Osteoblast (primary cell): ENCODE measurements at regions not wholly inside any gene's neighbourhood (a gene's known extent, or its start where the extent isn't known, plus 50 kb on each side); places are given as distances from the start of the nearest gene placed in this dataset.

Experiments
- DNase-seq: peaks from one replicate; pipeline ENCODE4 v3.0.0; 2011; ENCODE audit warnings: low spot score, mixed read lengths; ENCODE audit not compliant: insufficient read length; ENCODE audit errors: missing footprints
- H2AFZ ChIP-seq: 2 replicates; pipeline ENCODE4 v1.6.0; 2011; ENCODE audit warnings: mild to moderate bottlenecking, low read length
- H3K27ac ChIP-seq: 2 replicates; pipeline ENCODE4 v1.5.1; 2011; ENCODE audit warnings: mild to moderate bottlenecking, low read depth, low read length, moderate library complexity
- H3K27me3 ChIP-seq: 2 replicates; pipeline ENCODE4 v1.6.0; 2012; ENCODE audit warnings: mild to moderate bottlenecking, control low read depth, inconsistent platforms, low read length, moderate library complexity; ENCODE audit not compliant: insufficient read depth
- H3K36me3 ChIP-seq: 2 replicates; pipeline ENCODE4 v1.5.1; 2011; ENCODE audit warnings: mild to moderate bottlenecking, low read length, control low read depth, moderate library complexity; ENCODE audit not compliant: insufficient read depth
- H3K4me1 ChIP-seq: 2 replicates; pipeline ENCODE4 v1.5.1; 2011; ENCODE audit warnings: mild to moderate bottlenecking, low read length, control low read depth, moderate library complexity; ENCODE audit not compliant: insufficient read depth
- H3K4me2 ChIP-seq: 2 replicates; pipeline ENCODE4 v1.6.0; 2011; ENCODE audit warnings: mild to moderate bottlenecking, low read length; ENCODE audit not compliant: insufficient read depth
- H3K4me3 ChIP-seq: fragments of 200-600 bp; sonication (generic); 3 replicates; pipeline ENCODE4 v1.5.1; 2012; ENCODE audit warnings: mild to moderate bottlenecking, low read length, inconsistent platforms; ENCODE audit not compliant: insufficient read depth
- H3K79me2 ChIP-seq: 2 replicates; pipeline ENCODE4 v1.6.0; 2012; ENCODE audit warnings: mild to moderate bottlenecking, low read length, control low read depth, inconsistent platforms; ENCODE audit not compliant: insufficient read depth
- H3K9me3 ChIP-seq: 2 replicates; pipeline ENCODE4 v1.5.1; 2011; ENCODE audit warnings: low read depth, low read length, control low read depth
- H4K20me1 ChIP-seq: 2 replicates; pipeline ENCODE4 v1.6.0; 2012; ENCODE audit warnings: mild to moderate bottlenecking, low read length, control low read depth; ENCODE audit not compliant: insufficient read depth
- CTCF ChIP-seq: IDR thresholded peaks from 2 replicates; pipeline ENCODE4 v1.5.1; 2011; ENCODE audit warnings: mild to moderate bottlenecking, low read depth, low read length, moderate library complexity; ENCODE audit errors: extremely low read depth

GRCh38 chr3:14329116-14329830 is 73.1 kb upstream of the SLC6A6 start:
- Histone ChIP-seq H3K4me1 (peaks cover 3% of the 10 kb centered on the region), H3K4me2 (no peak overlapping the region), H3K27ac (no peak overlapping the region), H3K9me3 (no peaks in the 10 kb centered on the region), H4K20me1 (no peaks in the 10 kb centered on the region), H2AFZ (no peak overlapping the region), H3K27me3 (no peaks in the 10 kb centered on the region), H3K4me3 (no peak overlapping the region), H3K79me2 (no peaks in the 10 kb centered on the region), H3K36me3 (no peaks in the 10 kb centered on the region)
- TF ChIP-seq CTCF, result no peak
- no peak for DNase-seq

- no peak for DNase-seq
- H3K36me3 ChIP-seq, result no peaks in the 10 kb centered on the region
- H4K20me1 ChIP-seq, result no peaks in the 10 kb centered on the region
- H3K4me2 ChIP-seq, result no peak overlapping the region
- H3K79me2 ChIP-seq, result no peaks in the 10 kb centered on the region
- H3K27ac ChIP-seq, result no peak overlapping the region
- no peak overlapping the region for H2AFZ ChIP-seq
- H3K27me3 ChIP-seq, result no peaks in the 10 kb centered on the region
- peaks cover 3% of the 10 kb centered on the region for H3K4me1 ChIP-seq
- no peak overlapping the region for H3K4me3 ChIP-seq
- no peaks in the 10 kb centered on the region for H3K9me3 ChIP-seq
- TF ChIP-seq CTCF, result no peak
Measured at GRCh38 chr3:14329842-14330241, 72.6 kb upstream of the SLC6A6 start.

- H3K27me3 ChIP-seq, result no peaks in the 10 kb centered on the region
- no peak overlapping the region for H3K27ac ChIP-seq
- no peak for DNase-seq
- no peak overlapping the region for H3K4me3 ChIP-seq
- H4K20me1 ChIP-seq, result no peaks in the 10 kb centered on the region
- no peak for TF ChIP-seq CTCF
- H3K4me1 ChIP-seq, result peaks cover 3% of the 10 kb centered on the region
- H3K9me3 ChIP-seq, result no peaks in the 10 kb centered on the region
- H2AFZ ChIP-seq, result no peak overlapping the region
- H3K4me2 ChIP-seq, result no peak overlapping the region
- no peaks in the 10 kb centered on the region for H3K79me2 ChIP-seq
- no peaks in the 10 kb centered on the region for H3K36me3 ChIP-seq
Measured at GRCh38 chr3:14330508-14330907, 71.9 kb upstream of the SLC6A6 start.

GRCh38 chr3:14331251-14331650 is 71.2 kb upstream of the SLC6A6 start:
- peaks cover 3% of the 10 kb centered on the region for H3K4me1 ChIP-seq
- H3K79me2 ChIP-seq, result no peaks in the 10 kb centered on the region
- no peak for TF ChIP-seq CTCF
- peaks cover 4% of the 10 kb centered on the region for H3K27me3 ChIP-seq
- no peak overlapping the region for H2AFZ ChIP-seq
- no peak overlapping the region for H3K27ac ChIP-seq
- H3K9me3 ChIP-seq, result no peaks in the 10 kb centered on the region
- no peak overlapping the region for H3K4me2 ChIP-seq
- H3K4me3 ChIP-seq, result no peak overlapping the region
- H4K20me1 ChIP-seq, result no peaks in the 10 kb centered on the region
- H3K36me3 ChIP-seq, result no peaks in the 10 kb centered on the region
- no peak for DNase-seq
